ENCODE measurements at regions not wholly inside any gene's neighbourhood (a gene's known extent, or its start where the extent isn't known, plus 50 kb on each side); places are given as distances from the start of the nearest gene placed in this dataset.

GRCh38 chr1:34653110-34653509 lies 101.7 kb upstream of the GJB5 start:
- TF ChIP-seq CTCF (IDR thresholded peaks at IDR 0.05 in 8 of 11, conservative IDR thresholded peaks at IDR 0.05 in 3 of 11), result no peak
- no peak for TF ChIP-seq POLR2AphosphoS5 (IDR thresholded peaks at IDR 0.05)
